Panc1 (cell line): ENCODE measurements at regions not wholly inside any gene's neighbourhood (a gene's known extent, or its start where the extent isn't known, plus 50 kb on each side); places are given as distances from the start of the nearest gene placed in this dataset.

Experiments used
- ATAC-seq: fragments of 200-7000 bp; cut with Tn5 transposase; 2 replicates; pipeline ENCODE4 v1.9.1; 2020; ENCODE audit warnings: mild to moderate bottlenecking, moderate library complexity
- BruUV-seq: library from RNA; stranded (reverse); fragments of 400-500 nt; replicated peaks from 2 replicates; lab custom pipeline; 2021; lab: Mats Ljungman, UMichigan
- CTCF ChIA-PET: fragments of 300-600 bp; sonication (Branson Sonifier 250); formaldehyde crosslinking; loops from one replicate; lab custom pipeline; 2022; ENCODE audit warnings: antibody characterized with exemption; lab: Charles Lee
- POLR2A ChIA-PET: fragments of 300-600 bp; sonication (Branson Sonifier 250); formaldehyde crosslinking; loops from one replicate; lab custom pipeline; 2022; ENCODE audit warnings: antibody characterized with exemption; lab: Charles Lee
- DNase-seq: peaks from one replicate; pipeline ENCODE4 v3.0.0-alpha.2; 2010; ENCODE audit warnings: low read depth, low spot score
- H3K27ac ChIP-seq: 2 replicates; pipeline ENCODE4 v1.5.1; 2011; ENCODE audit warnings: mild to moderate bottlenecking, low read length, inconsistent platforms
- H3K27me3 ChIP-seq: fragments of 200-500 bp; sonication (Bioruptor generic); 2 replicates; pipeline ENCODE4 v1.6.0; 2014; ENCODE audit warnings: low read length, inconsistent platforms; ENCODE audit not compliant: control insufficient read depth, insufficient read depth
- H3K36me3 ChIP-seq: fragments of 200-500 bp; sonication (Bioruptor generic); 2 replicates; pipeline ENCODE4 v1.5.1; 2014; ENCODE audit warnings: inconsistent platforms, mild to moderate bottlenecking, low read length, moderate library complexity; ENCODE audit not compliant: control insufficient read depth, insufficient read depth
- H3K4me1 ChIP-seq: 2 replicates; pipeline ENCODE4 v1.5.1; 2011; ENCODE audit warnings: inconsistent platforms, mild to moderate bottlenecking, low read length, moderate library complexity; ENCODE audit not compliant: control insufficient read depth, insufficient read depth
- H3K4me3 ChIP-seq, 2 experiments: 2 replicates each; pipeline ENCODE4 v1.5.1; 2011 to 2012; ENCODE audit warnings: low read depth in 2 of 2, low read length in 2 of 2, mild to moderate bottlenecking in 2 of 2, inconsistent platforms in 1 of 2, moderate library complexity in 1 of 2
- H3K9me3 ChIP-seq: fragments of 200-500 bp; sonication (Bioruptor generic); 2 replicates; pipeline ENCODE4 v1.5.1; 2014; ENCODE audit warnings: low read depth, mild to moderate bottlenecking, inconsistent platforms, low read length, moderate library complexity; ENCODE audit not compliant: control insufficient read depth, insufficient read depth
- CTCF ChIP-seq: fragments of 450-650 bp; IDR thresholded peaks from 2 replicates; pipeline ENCODE4 v1.5.1; 2017; ENCODE audit warnings: mild to moderate bottlenecking
- POLR2AphosphoS5 ChIP-seq: IDR thresholded peaks from 2 replicates; pipeline ENCODE4 v1.6.1; 2012; ENCODE audit warnings: mild to moderate bottlenecking, low read depth, low read length, moderate library complexity
- REST ChIP-seq, 2 experiments: IDR thresholded peaks; 2 replicates each; pipeline ENCODE4 v1.6.1; 2011 to 2012; ENCODE audit warnings: low read depth in 2 of 2, control low read depth in 1 of 2, low read length in 1 of 2, mild to moderate bottlenecking in 1 of 2, moderate library complexity in 1 of 2; ENCODE audit not compliant: insufficient read depth in 1 of 2
- SIN3A ChIP-seq: IDR thresholded peaks from 2 replicates; pipeline ENCODE4 v1.6.1; 2012; ENCODE audit warnings: low read depth, mild to moderate bottlenecking, low read length, moderate library complexity, borderline replicate concordance; ENCODE audit not compliant: insufficient read depth
- TCF7L2 ChIP-seq: IDR thresholded peaks from 2 replicates; pipeline ENCODE4 v1.6.1; 2011; ENCODE audit warnings: mild to moderate bottlenecking, low read depth, low read length, inconsistent platforms
- in situ Hi-C: cut with HindIII; loops from 2 replicates; pipeline ENCODE4 v1.10.0; 2016; ENCODE audit warnings: low sequenced_read_pairs, low pct_unique_long_range_greater_than_20kb
- intact Hi-C: fragments of 100-400 bp; cut with micrococcal nuclease; formaldehyde crosslinking; loops from one replicate; pipeline ENCODE4 v1.10.0; 2022; ENCODE audit not compliant: unreplicated experiment

GRCh38 chr15:96246057-96246456, 84.4 kb upstream of the NR2F2 start:
- no TSS peak for BruUV-seq
- Histone ChIP-seq H3K27ac (no peak overlapping the region), H3K9me3 (no peaks in the 10 kb centered on the region), H3K27me3 (no peaks in the 10 kb centered on the region), H3K4me1 (no peaks in the 10 kb centered on the region), H3K36me3 (no peaks in the 10 kb centered on the region), H3K4me3 (no peak overlapping the region)
- no peak for TF ChIP-seq SIN3A
- TF ChIP-seq REST (IDR thresholded peaks at IDR 0.05; ENCODE audit: insufficient read depth in 1 of 2, low read depth in 2 of 2, low read length in 1 of 2), result no peak
- TF ChIP-seq TCF7L2, result no peak
- no peak for TF ChIP-seq POLR2AphosphoS5
- no peak for TF ChIP-seq CTCF
- ChIA-PET POLR2A (no interaction called here), CTCF (no interaction called here)
- intact Hi-C loops (no loop called here), in situ Hi-C loops (no loop called here)
- DNase-seq (no peak), ATAC-seq (no peak)

GRCh38 chr15:96247621-96248305, 82.7 kb upstream of the NR2F2 start:
- Histone ChIP-seq H3K4me3 (no peak overlapping the region), H3K27me3 (no peaks in the 10 kb centered on the region), H3K4me1 (peaks cover 2% of the 10 kb centered on the region; the same call in 1 of the 2 replicates), H3K27ac (no peak overlapping the region), H3K9me3 (no peaks in the 10 kb centered on the region), H3K36me3 (no peaks in the 10 kb centered on the region)
- DNase-seq (no peak), ATAC-seq (no peak)
- in situ Hi-C loops, result no loop called here
- ChIA-PET POLR2A (no interaction called here), CTCF (no interaction called here)
- no peak for TF ChIP-seq CTCF
- no peak for TF ChIP-seq TCF7L2
- TF ChIP-seq POLR2AphosphoS5, result no peak
- intact Hi-C loops, result no loop called here
- no TSS peak for BruUV-seq
